ENCODE measurements at regions not wholly inside any gene's neighbourhood (a gene's known extent, or its start where the extent isn't known, plus 50 kb on each side); places are given as distances from the start of the nearest gene placed in this dataset.

DNA sequence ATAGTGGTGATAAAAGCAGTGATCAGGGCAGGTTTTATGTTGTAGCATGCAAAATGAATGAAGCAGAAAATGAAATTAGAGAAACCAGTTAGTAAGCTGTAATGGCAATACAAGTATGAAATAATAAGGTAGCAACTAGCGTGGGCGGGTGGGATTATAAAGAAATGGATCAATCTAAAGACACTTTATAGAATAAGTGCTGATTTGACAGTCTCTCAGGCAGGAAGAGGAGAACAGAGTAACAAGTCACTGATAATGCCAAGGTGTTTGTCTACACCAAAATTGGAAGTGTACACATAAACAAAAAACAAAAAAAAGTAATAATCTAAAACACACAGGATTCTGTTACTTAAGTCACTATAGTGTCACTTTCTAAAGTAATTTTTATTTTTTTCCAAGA is 51.0 kb upstream of the PCBP1 start:
- peak overlapping the region; percentile 4 for H3K27ac Mint-ChIP-seq
- peaks cover 29% of the 10 kb centered on the region for H3K36me3 Mint-ChIP-seq (ENCODE audit: low read depth)

DNA sequence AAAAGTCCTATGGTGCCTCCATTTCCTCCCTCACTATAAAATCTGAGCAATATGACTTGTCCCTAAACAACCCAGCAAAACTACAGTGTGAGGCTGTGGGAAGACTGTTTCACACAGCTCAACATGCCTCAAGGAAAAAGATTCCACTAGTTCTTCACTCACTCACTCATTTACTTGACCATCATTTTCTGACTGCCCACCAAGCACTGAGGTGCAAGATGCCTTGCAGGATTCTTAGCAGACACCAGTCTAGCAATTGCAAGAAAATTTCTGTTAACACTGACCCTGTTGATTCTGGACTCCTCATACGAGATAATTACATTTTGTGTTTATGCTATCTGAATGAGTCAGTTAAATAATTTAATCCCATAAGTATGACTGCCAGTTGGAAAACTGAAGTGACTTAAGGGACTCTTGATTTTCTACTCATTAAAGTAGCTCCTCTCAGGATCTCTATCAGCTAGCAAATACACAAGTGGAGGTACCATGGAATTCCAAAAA is 51.9 kb upstream of the PCBP1 start:
- Mint-ChIP-seq H3K9me3 (no peaks in the 10 kb centered on the region), H3K36me3 (ENCODE audit: low read depth) (peaks cover 32% of the 10 kb centered on the region), H3K4me1 (ENCODE audit: low read depth) (peaks cover 42% of the 10 kb centered on the region), H3K4me3 (no peak overlapping the region), H3K27ac (no peak overlapping the region), H3K27me3 (ENCODE audit: low read depth) (no peaks in the 10 kb centered on the region)

More for the DNA sequence above, 51.0 kb upstream of the PCBP1 start:
- Mint-ChIP-seq H3K27me3 (ENCODE audit: low read depth) (no peaks in the 10 kb centered on the region), H3K9me3 (no peaks in the 10 kb centered on the region), H3K4me3 (no peak overlapping the region), H3K4me1 (ENCODE audit: low read depth) (peaks cover 40% of the 10 kb centered on the region)

DNA sequence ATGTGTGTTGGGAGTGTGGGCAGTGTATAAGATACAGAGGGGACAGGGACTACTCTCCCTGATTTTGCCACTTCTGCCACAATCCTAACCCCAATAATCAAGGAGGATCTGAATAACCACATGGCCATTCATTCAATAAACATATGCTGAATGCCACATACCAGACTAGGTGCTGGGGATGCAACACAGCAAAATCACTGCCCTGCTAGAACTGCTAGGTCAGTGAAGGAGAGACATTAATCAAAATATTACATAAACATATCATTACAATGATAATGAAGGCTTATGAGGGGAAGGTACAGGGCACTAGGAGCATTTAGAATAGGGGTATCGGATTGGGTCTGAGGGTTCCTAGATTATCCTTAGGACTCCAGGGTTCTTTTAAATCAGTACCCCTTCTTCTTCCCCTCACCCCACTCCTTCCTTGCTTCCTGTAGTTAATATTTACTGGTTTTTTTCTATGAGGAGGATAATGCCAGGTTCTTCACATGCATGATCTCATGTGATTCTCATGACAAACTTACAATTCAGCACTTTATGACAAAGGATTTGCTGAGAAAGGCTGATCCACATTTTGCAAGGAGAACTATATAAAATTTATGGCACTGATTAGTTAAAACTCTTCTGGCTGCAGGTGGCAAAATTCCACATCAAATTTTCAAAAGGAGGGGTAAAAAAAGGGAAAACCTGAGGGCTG is 56.4 kb upstream of the PCBP1 start:
- Mint-ChIP-seq H3K9me3 (no peaks in the 10 kb centered on the region), H3K27me3 (ENCODE audit: low read depth) (no peaks in the 10 kb centered on the region), H3K4me3 (no peak overlapping the region), H3K4me1 (ENCODE audit: low read depth) (peaks cover 31% of the 10 kb centered on the region), H3K36me3 (ENCODE audit: low read depth) (peaks cover 23% of the 10 kb centered on the region), H3K27ac (no peak overlapping the region)

GRCh38 chr2:70029814-70030409 is 57.4 kb upstream of the PCBP1 start:
- Mint-ChIP-seq H3K27ac (no peak overlapping the region), H3K4me1 (ENCODE audit: low read depth) (peaks cover 26% of the 10 kb centered on the region), H3K27me3 (ENCODE audit: low read depth) (no peaks in the 10 kb centered on the region), H3K9me3 (no peaks in the 10 kb centered on the region), H3K4me3 (no peak overlapping the region), H3K36me3 (ENCODE audit: low read depth) (peaks cover 22% of the 10 kb centered on the region)

DNA sequence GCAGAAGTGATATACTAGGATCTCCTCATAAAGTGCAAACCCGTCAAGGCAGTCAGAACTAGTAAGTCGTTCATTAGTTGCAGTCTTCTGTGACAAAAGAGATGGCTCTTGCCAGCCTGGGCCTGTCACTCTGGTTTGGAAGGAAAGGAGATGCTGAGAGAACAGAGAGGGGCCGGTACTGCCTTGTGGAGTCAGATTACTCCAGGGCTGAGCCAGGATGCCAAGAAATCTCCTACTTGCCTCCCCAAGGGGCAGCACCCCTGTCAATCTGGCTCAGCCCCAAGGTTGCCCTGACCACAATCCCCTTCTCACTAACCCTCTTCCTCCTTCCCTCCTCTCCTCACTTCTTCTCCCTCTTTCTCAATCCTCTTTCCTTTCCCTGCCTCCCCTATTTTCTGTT is 62.9 kb upstream of the ASPRV1 start:
- no peaks in the 10 kb centered on the region for H3K9me3 Mint-ChIP-seq
- no peak overlapping the region for H3K4me3 Mint-ChIP-seq
- peaks cover 10% of the 10 kb centered on the region for H3K4me1 Mint-ChIP-seq (ENCODE audit: low read depth)
- H3K36me3 Mint-ChIP-seq (ENCODE audit: low read depth), result peaks cover 20% of the 10 kb centered on the region
- H3K27me3 Mint-ChIP-seq (ENCODE audit: low read depth), result no peaks in the 10 kb centered on the region
- no peak overlapping the region for H3K27ac Mint-ChIP-seq

- peak overlapping the region; percentile 61 for H3K27ac Mint-ChIP-seq
- H3K27me3 Mint-ChIP-seq (ENCODE audit: low read depth), result no peaks in the 10 kb centered on the region
- no peak overlapping the region for H3K4me3 Mint-ChIP-seq
- peaks cover 23% of the 10 kb centered on the region for H3K4me1 Mint-ChIP-seq (ENCODE audit: low read depth)
- H3K9me3 Mint-ChIP-seq, result peaks cover 30% of the 10 kb centered on the region
- H3K36me3 Mint-ChIP-seq (ENCODE audit: low read depth), result peaks cover 35% of the 10 kb centered on the region
Observed at GRCh38 chr2:70019096-70019495, 57.7 kb upstream of the ASPRV1 start.

GRCh38 chr2:70017962-70018361 is 56.5 kb upstream of the ASPRV1 start:
- Mint-ChIP-seq H3K9me3 (peaks cover 30% of the 10 kb centered on the region), H3K36me3 (ENCODE audit: low read depth) (peaks cover 36% of the 10 kb centered on the region), H3K27me3 (ENCODE audit: low read depth) (no peaks in the 10 kb centered on the region), H3K4me1 (ENCODE audit: low read depth) (peaks cover 23% of the 10 kb centered on the region), H3K4me3 (no peak overlapping the region), H3K27ac (no peak overlapping the region)

DNA sequence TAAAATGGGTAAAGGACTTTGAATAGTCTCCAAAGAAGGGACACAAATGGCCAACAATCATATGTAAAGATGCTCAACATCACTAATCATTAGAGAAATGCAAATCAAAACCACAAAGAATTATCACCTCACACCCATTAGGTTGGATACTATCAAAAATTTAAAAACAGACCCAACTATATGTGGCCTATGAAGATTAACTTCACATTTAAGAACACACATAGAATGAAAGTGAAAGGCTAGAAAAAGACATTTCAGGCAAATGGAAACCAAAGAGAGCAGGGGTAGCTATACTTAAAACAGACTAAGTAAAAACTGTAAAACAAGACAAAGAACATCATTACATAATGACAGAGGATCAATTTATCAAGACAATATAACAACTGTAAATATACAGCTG is 53.5 kb upstream of the ASPRV1 start:
- Mint-ChIP-seq H3K27me3 (ENCODE audit: low read depth) (no peaks in the 10 kb centered on the region), H3K27ac (peak overlapping the region; percentile 56), H3K4me3 (no peak overlapping the region), H3K9me3 (peaks cover 30% of the 10 kb centered on the region), H3K36me3 (ENCODE audit: low read depth) (peaks cover 37% of the 10 kb centered on the region), H3K4me1 (ENCODE audit: low read depth) (peaks cover 31% of the 10 kb centered on the region)

DNA sequence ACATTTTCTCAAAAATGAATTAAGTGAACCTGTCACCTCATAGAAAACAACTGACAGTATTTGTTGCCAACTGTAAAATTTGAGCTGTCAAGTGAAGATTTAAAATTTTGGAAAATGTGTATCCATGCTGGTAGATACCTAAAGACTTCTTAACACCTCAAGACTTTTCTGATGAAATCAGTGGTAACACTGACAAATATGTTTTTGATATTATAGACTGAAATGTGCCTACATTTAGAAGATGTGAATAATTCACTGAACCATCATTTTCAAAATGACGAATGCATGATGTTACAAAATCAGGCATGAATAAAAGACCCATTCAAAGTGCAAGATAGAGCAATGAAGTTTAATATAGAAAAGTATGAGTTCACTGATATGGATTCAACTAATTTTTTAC is 51.5 kb upstream of the ASPRV1 start:
- Mint-ChIP-seq H3K36me3 (ENCODE audit: low read depth) (peaks cover 21% of the 10 kb centered on the region), H3K4me1 (ENCODE audit: low read depth) (peaks cover 15% of the 10 kb centered on the region), H3K4me3 (no peak overlapping the region), H3K27ac (no peak overlapping the region), H3K9me3 (peaks cover 20% of the 10 kb centered on the region), H3K27me3 (ENCODE audit: low read depth) (no peaks in the 10 kb centered on the region)

GRCh38 chr2:70011786-70012185 is 50.4 kb upstream of the ASPRV1 start:
- H3K4me1 Mint-ChIP-seq (ENCODE audit: low read depth), result peaks cover 15% of the 10 kb centered on the region
- H3K9me3 Mint-ChIP-seq, result peaks cover 13% of the 10 kb centered on the region
- H3K27me3 Mint-ChIP-seq (ENCODE audit: low read depth), result no peaks in the 10 kb centered on the region
- H3K27ac Mint-ChIP-seq, result peak overlapping the region; percentile 34
- peaks cover 21% of the 10 kb centered on the region for H3K36me3 Mint-ChIP-seq (ENCODE audit: low read depth)
- no peak overlapping the region for H3K4me3 Mint-ChIP-seq

- Mint-ChIP-seq H3K4me1 (ENCODE audit: low read depth) (peaks cover 15% of the 10 kb centered on the region), H3K9me3 (peaks cover 11% of the 10 kb centered on the region), H3K36me3 (ENCODE audit: low read depth) (peaks cover 21% of the 10 kb centered on the region), H3K27me3 (ENCODE audit: low read depth) (no peaks in the 10 kb centered on the region), H3K27ac (peak overlapping the region; percentile 34), H3K4me3 (no peak overlapping the region)
Observed at GRCh38 chr2:70011335-70011734, 49.9 kb upstream of the ASPRV1 start.

Data from T-helper 1 cell treated with Interleukin-12 subunit alpha and Interleukin-12 subunit beta and Interleukin-4 antibody, amounts not matched to agents 30 μg/mL and 1 μg/mL, for 36 hours (primary cell).